ENCODE measurements at regions not wholly inside any gene's neighbourhood (a gene's known extent, or its start where the extent isn't known, plus 50 kb on each side); places are given as distances from the start of the nearest gene placed in this dataset.

DNA sequence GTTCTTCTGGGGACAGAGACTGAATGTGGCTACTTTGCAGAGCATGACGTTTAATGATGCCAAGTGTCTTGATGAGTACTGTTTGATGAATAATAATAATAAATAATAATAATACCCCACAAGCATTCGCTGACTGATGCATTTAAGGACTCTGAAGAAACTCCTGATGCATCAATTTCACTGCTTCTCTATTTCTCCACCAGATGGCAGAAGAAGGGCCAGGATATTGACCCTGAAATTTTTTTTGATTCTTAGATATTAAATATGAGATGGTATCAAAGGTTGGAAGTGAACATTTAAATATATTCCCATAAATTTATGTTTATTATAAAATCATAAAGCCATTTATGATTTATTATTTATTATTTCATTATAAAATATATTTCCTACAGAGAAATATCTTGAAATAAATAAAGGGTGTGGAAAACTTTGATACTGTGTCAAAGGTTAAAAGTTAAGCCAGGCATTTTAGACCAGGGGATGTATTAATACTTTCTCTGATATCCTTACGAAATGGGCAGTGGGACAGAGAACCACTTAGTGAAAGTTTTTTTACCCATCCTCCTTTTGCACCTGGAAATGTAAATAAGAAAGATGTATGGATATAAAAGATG, 170.9 kb downstream of the LACC1 start:
- H3K4me1 ChIP-seq, result peaks cover 4 to 24% (median 14%) of the 10 kb centered on the region in 4 donors
- H3K4me3 ChIP-seq, result no peak overlapping the region
- 18% methylated on average over 3 of the region's 3 CpGs for whole genome bisulfite sequencing, 2 donors (ENCODE audit: low coverage in 1 of 2)
- H3K9me3 ChIP-seq, result no peaks in the 10 kb centered on the region
- TF ChIP-seq, protein P1, sequence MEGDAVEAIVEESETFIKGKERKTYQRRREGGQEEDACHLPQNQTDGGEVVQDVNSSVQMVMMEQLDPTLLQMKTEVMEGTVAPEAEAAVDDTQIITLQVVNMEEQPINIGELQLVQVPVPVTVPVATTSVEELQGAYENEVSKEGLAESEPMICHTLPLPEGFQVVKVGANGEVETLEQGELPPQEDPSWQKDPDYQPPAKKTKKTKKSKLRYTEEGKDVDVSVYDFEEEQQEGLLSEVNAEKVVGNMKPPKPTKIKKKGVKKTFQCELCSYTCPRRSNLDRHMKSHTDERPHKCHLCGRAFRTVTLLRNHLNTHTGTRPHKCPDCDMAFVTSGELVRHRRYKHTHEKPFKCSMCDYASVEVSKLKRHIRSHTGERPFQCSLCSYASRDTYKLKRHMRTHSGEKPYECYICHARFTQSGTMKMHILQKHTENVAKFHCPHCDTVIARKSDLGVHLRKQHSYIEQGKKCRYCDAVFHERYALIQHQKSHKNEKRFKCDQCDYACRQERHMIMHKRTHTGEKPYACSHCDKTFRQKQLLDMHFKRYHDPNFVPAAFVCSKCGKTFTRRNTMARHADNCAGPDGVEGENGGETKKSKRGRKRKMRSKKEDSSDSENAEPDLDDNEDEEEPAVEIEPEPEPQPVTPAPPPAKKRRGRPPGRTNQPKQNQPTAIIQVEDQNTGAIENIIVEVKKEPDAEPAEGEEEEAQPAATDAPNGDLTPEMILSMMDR (IDR thresholded peaks at IDR 0.05), result peak; percentile 78 to 92 (median 82)
- TF ChIP-seq POLR2AphosphoS5 (IDR thresholded peaks at IDR 0.05) (no peak), EP300 (IDR thresholded peaks at IDR 0.05; ENCODE audit: low read depth) (no peak)
- peak overlapping the region in 3 of 4 donors; percentile 38 to 62 (median 59) for H3K27ac ChIP-seq
- DNase-seq, result no peak
- intact Hi-C loops (cut with DNase I; ENCODE audit: low total_unique reads) (loop anchor here (10.0 kb wide), 1 partner anchor 84 kb away; no protein-coding TSS in a partner anchor), in situ Hi-C loops (cut with MboI; ENCODE audit: low pct_ligation_motif_present in 1 of 4, low pct_unique_long_range_greater_than_20kb in 1 of 4, low sequenced_read_pairs in 3 of 4) (loop anchor here in 1 of 4 donors (5.0 kb wide), 1 partner anchor 387 kb away; no protein-coding TSS in a partner anchor)
- H3K36me3 ChIP-seq, result no peaks in the 10 kb centered on the region
- no peaks in the 10 kb centered on the region for H3K27me3 ChIP-seq

DNA sequence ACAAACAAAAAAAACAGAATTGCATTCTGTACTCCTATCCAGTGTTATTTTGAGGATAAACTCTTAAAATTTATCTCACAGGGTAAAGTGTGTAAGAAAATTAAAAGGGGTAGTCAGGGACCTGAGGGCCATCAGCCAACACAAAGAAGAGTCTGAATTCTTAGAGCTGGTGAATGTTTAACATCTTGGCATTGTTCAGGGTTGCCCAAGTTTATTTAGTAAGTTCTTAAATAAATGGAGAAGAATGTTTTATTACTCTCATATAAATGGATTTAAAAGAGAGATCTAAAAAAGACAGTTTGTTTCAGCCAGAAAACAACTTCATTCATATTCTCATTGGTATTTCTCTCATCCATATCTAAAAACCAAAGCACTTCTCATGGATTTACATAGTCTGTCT, 171.7 kb downstream of the LACC1 start:
- in situ Hi-C loops (cut with MboI; ENCODE audit: low pct_ligation_motif_present in 1 of 4, low pct_unique_long_range_greater_than_20kb in 1 of 4, low sequenced_read_pairs in 3 of 4) (loop anchor here in 1 of 4 donors (5.0 kb wide), 1 partner anchor 386 kb away; no protein-coding TSS in a partner anchor), intact Hi-C loops (cut with DNase I; ENCODE audit: low total_unique reads) (loop anchor here (10.0 kb wide), 1 partner anchor 83 kb away; no protein-coding TSS in a partner anchor)
- DNase-seq, result no peak
- Histone ChIP-seq H3K36me3 (no peaks in the 10 kb centered on the region), H3K27ac (peak overlapping the region; percentile 23 to 62 (median 48)), H3K27me3 (no peaks in the 10 kb centered on the region), H3K4me1 (peaks cover 4 to 24% (median 14%) of the 10 kb centered on the region in 4 donors), H3K4me3 (no peak overlapping the region), H3K9me3 (no peaks in the 10 kb centered on the region)
- TF ChIP-seq POLR2AphosphoS5 (IDR thresholded peaks at IDR 0.05) (no peak), POLR2A (IDR thresholded peaks at IDR 0.05) (no peak), EP300 (IDR thresholded peaks at IDR 0.05; ENCODE audit: low read depth) (no peak)
- TF ChIP-seq, protein P1 (IDR thresholded peaks at IDR 0.05), result no peak

DNA sequence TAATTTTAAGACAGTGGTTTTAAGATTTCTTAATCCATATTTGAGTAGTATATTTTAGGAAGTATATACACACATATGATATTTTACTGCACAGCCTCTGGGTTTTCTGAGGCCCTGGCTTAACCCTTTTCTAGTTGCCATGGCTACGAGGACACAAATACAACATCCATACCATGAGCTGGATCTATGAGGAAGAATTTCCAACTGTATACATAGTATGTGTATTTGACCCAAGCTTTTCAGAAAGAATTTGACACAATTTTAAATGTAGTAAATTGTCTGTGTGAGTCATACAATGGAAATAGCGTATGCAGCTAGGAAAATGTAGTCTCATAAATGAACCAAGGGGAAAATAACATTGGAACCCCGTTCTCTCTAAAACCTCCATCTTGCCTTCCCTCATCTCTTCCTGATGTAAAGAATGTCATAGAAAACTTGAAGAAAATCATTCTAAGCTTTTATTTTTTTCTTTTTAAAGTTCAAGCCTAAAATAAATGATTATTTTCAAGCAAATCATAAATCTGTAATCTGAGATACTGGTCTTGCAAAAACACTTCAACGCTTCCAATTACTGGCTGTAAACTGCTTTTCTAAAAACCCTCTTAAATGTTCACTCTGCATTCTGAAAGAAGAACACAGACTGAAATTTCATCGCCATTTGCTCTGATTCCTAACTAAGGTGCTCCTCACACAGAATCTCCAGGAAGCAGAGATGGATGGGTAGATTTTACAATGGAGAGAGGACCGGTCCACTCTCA, 172.4 kb downstream of the LACC1 start:
- Histone ChIP-seq H3K27me3 (no peaks in the 10 kb centered on the region), H3K4me1 (peaks cover 4 to 24% (median 14%) of the 10 kb centered on the region in 4 donors), H3K9me3 (no peaks in the 10 kb centered on the region), H3K4me3 (no peak overlapping the region), H3K27ac (peak overlapping the region; percentile 23 to 62 (median 48)), H3K36me3 (no peaks in the 10 kb centered on the region)
- intact Hi-C loops (cut with DNase I; ENCODE audit: low total_unique reads), result loop anchor here (10.0 kb wide), 1 partner anchor 83 kb away; no protein-coding TSS in a partner anchor
- WGBS, 2 donors (ENCODE audit: low coverage in 1 of 2), result 42 to 58% methylated on average over 4 to 6 of the region's 6 CpGs
- in situ Hi-C loops (cut with MboI; ENCODE audit: low pct_ligation_motif_present in 1 of 4, low pct_unique_long_range_greater_than_20kb in 1 of 4, low sequenced_read_pairs in 3 of 4), result loop anchor here in 1 of 4 donors (5.0 kb wide), 1 partner anchor 385 kb away; no protein-coding TSS in a partner anchor
- no peak for DNase-seq
- TF ChIP-seq, protein P1 (IDR thresholded peaks at IDR 0.05), result no peak
- no peak for TF ChIP-seq POLR2A (IDR thresholded peaks at IDR 0.05)
- TF ChIP-seq POLR2AphosphoS5 (IDR thresholded peaks at IDR 0.05), result no peak
- no peak for TF ChIP-seq EP300 (IDR thresholded peaks at IDR 0.05; ENCODE audit: low read depth)

DNA sequence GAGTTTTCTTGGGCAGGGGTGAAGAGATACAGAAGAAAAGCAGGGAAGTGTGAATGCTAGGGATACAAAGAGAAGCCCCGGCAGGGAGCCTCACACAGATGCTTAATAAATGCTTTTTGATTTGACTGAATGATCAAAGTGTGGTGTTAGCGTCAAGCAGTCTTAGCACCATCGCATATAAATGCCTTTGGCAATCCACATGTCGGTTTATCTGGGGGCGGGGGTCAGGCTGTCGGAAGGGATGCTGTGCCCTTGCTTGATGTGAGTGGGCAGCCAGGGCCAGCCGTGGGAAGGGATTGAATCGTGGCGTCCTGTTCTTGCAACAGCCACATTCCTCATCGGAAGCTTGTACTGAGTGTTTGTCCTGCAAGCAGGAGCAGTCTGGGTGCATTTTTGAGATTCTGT, 173.1 kb downstream of the LACC1 start:
- Histone ChIP-seq H3K4me3 (no peak overlapping the region), H3K4me1 (peaks cover 4 to 24% (median 14%) of the 10 kb centered on the region in 4 donors), H3K36me3 (no peaks in the 10 kb centered on the region), H3K9me3 (no peaks in the 10 kb centered on the region), H3K27ac (peak overlapping the region in 3 of 4 donors; percentile 23 to 62 (median 59)), H3K27me3 (no peaks in the 10 kb centered on the region)
- peak; percentile 17 for DNase-seq
- intact Hi-C loops (cut with DNase I; ENCODE audit: low total_unique reads) (loop anchor here (10.0 kb wide), 1 partner anchor 82 kb away; no protein-coding TSS in a partner anchor), in situ Hi-C loops (cut with MboI; ENCODE audit: low pct_ligation_motif_present in 1 of 4, low pct_unique_long_range_greater_than_20kb in 1 of 4, low sequenced_read_pairs in 3 of 4) (loop anchor here in 1 of 4 donors (5.0 kb wide), 1 partner anchor 385 kb away; no protein-coding TSS in a partner anchor)
- 73 to 90% methylated on average over 4 to 10 of the region's 10 CpGs for WGBS, 2 donors (ENCODE audit: low coverage in 1 of 2)
- TF ChIP-seq POLR2A (IDR thresholded peaks at IDR 0.05), result no peak
- no peak for TF ChIP-seq EP300 (IDR thresholded peaks at IDR 0.05; ENCODE audit: low read depth)
- TF ChIP-seq, protein P1 (IDR thresholded peaks at IDR 0.05), result no peak
- TF ChIP-seq POLR2AphosphoS5 (IDR thresholded peaks at IDR 0.05), result no peak

Data from transverse colon (tissue), 4 donors.